Kasumi-1 (cell line): ENCODE measurements at regions not wholly inside any gene's neighbourhood (a gene's known extent, or its start where the extent isn't known, plus 50 kb on each side); places are given as distances from the start of the nearest gene placed in this dataset.

Source experiments
- DNase-seq, 2 experiments: peaks; one replicate each; lab custom pipeline; 2025; lab: John Stamatoyannopoulos, UW

DNA sequence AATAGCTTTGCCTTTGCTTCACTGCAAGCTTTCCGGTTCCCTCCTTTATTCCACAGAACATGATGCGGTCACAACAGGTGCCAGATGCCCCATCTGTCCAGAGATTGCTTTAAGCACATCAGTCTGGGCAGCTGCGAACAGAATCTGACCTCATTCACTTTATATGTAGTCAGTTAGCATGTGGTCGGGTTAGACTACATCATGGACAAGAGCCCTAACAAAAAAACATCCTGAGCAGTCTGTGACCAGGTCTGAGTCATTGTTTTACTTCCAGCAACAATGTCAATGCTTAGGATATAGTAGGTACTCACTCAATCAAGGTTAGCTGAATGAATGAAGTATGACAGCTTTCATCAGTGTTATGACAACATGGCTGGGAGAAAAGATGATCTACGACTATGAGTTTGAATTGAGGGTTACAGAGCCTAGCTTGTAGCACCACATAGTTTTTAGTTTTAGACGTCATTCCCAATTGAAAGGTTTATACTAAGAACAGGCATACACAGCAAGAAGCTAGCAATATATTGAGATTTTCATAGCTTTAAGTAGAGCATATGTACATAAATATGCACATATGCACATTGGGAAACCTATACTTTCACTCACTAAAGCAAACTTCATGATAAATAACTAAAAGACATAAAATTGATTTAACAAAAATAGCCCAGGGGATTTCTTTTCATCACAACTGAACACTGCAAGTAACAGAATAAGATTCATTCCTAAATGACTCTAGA is 64.2 kb upstream of the TMCC3 start:
- DNase-seq, result no peak

DNA sequence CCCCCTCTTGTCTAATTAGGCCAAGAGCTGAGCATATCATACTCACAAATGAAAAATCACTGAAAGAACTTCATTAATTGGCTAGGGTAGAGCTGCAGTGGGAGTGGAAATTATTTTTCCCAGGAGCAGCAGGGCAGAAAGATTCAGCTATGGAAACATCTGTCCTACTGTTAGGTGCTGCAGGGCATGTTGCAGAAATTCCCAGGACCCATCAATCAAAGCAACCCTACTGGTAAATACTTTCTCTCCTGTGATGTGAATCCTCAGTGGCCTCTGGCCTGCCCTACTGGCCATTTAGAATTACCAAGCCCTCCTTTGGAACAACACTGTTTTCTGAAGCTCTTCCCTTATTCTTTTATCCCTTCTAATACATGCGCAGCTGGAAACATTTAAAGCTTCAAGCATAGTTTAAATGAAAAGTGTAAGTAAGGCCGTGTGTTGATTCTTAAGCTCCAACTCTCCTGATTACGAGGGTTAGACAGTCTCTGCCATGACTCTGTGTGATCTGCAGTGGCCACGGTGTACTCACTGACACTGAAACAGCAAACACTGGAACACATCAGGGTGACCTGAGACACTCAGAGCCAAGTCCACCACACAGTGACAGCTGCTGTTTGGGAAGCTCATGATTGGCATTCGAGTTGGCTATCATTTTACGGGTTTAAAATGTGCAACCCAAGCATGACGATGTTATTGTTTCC is 62.6 kb upstream of the TMCC3 start:
- DNase-seq, result no peak

DNA sequence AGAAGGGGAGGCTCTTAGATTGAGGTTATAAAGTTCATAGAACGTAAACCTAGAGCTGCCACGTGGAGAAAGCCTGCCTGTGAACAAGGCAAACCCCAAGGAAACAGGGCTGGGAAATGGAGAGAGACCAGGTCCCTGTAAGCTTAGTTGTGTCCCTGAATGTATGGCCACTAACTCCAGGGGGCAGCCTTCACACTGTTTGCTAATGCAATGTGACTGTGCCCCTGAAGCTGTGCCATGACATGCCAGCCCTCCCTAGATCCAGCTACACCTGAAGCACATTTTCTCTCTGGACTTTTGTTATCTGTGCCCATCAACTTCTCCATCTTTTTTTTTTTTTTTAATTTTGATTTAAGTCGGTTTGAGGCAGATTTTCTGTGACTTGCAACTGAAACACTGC is 60.6 kb upstream of the TMCC3 start:
- DNase-seq, result peak; percentile 56 to 60

DNA sequence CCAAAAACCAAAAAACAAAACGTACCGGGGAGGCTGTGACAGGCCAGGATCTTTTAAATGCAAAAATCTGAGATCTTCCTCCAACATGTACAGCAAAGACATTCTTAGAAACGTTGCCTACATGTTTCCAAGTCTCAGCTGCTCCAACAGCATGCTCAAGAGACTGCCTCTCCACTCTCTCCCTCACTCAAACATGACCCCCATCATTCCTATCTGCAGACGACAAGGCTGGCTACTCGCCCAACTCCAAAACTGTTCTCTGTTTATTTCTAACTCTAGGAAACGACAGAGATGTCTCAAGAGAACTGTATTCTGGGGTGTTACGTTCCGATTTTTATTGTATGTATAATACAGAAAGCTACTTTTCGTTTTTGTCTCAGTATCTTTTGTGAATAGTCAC is 57.5 kb upstream of the TMCC3 start:
- no peak for DNase-seq

DNA sequence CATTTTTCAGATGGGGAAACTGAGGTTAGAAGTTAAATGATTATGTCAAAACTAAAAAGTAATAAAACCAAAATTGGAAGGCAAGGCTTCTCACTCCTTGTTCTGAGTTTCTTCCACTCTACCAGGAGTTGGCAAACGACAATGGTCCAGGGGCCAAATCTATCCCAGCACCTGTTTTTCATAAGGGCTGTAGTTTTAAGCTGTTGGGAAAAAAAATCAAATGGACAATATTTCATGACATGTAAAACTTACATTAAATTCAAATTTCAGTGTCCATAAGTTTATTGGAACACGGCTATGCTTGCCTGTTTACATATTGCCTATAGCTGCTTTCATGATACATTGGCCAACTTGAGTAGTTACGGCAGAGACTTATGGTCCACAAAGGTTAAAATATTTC is 56.7 kb upstream of the TMCC3 start:
- DNase-seq, result no peak

DNA sequence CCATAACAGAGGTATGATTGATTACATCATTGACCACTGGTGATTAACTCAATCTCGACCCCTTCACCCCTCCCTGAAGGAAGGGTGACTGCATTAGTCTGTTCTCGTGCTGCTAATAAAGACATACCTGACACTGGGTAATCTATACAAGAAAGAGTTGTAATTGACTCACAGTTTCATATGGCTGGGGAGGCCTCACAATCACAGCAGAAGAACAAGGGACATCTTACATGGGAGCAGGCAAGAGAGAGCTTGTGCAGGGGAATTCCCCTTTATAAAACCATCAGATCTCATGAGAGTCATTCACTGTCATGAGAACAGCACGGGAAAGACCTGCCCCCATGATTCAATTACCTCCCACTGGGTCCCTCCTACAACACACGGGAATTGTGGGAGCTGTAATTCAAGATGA is 55.9 kb upstream of the TMCC3 start:
- no peak for DNase-seq

DNA sequence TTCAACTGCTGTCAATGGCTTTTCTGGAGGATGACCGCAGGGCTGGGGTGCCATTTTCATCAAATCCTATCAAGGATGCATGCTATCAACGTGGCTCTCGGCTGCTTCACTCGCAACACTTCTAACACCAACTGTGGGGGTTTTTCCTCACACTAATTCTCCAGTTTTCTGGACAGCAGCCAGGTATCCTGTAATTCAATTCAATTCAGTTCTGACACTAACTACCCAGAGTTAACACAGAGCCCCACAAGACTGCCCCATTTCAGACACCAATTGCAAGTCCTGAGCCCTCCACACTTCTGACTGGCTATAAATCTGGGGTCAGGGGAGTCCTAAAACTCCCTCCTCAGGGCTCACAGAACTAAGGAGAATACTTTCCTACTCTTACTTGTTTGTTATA is 55.3 kb upstream of the TMCC3 start:
- no peak for DNase-seq

DNA sequence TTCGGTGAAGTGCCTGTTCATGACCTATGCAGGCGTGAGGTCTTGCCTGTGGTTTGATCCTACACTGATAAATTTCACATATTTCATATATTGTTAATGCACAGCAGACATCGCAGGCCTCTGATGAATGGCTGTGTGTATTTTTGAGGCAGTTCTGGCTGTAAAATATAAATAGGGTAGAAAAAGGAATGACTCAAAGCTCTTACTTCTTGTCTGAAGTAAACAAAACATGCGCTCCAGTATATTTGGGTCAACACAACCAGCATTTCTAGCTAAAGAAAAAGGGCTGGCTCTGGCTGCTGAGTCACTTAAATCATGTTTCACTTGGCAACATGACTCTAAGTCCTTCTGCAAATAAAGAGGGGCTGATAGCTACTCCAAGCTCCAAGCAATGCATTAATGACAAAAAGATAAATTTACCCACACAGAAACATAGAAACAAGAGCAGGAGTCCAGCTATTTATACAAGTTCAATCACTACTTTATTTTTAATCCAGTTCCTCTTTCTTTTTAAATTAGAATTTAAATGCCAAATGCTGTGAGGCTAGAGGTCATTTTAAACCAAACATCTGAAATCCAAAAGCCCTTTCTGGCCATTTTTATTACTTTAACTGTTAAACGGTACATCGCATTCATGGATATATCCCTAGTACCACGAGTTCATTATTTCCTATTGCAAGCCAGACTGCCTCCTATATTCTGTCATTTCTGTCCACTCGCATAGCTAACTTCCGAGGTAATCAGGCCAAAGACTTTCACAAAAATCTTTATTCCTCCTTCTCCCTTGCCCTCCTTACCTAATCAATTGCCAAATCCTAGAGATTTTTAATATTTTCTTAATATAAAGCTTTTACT is 54.3 kb upstream of the TMCC3 start:
- no peak for DNase-seq

DNA sequence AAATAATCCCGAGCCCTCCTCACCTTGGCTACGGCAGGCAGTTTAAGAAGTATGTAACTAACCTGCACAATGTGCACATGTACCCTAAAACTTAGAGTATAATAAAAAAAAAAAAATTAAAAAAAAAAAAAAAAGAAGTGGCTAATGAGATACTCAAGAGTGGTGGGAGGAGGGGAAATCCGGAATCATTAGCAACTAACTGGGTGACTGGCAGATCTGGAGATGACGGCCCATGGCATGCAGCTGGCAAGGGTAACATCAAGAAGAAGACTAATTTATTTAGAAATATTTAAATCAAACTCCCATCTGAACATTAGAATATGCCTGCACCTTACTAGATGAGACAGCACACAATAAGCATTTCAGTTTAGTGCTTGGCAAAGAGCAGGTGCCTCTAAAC is 52.3 kb upstream of the TMCC3 start:
- no peak for DNase-seq

DNA sequence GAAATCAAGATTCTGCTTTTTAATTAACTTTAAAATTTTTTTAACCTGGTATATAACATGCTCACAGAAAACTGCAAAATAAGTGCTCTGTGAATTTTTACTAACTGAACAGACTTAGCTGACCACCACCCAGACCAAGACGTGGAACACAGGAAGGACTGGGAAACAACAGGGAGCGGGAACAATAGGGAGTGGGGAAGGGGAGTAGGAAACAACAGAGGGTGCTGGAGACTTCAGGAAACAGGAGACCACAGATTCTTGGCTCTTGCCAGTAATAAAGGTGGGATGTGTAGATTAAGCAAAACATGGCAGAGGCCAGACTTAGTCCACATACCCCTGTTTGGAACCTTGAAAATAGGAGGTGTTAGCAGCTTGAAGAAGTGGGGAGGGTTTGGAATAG is 51.4 kb upstream of the TMCC3 start:
- DNase-seq, result no peak

DNA sequence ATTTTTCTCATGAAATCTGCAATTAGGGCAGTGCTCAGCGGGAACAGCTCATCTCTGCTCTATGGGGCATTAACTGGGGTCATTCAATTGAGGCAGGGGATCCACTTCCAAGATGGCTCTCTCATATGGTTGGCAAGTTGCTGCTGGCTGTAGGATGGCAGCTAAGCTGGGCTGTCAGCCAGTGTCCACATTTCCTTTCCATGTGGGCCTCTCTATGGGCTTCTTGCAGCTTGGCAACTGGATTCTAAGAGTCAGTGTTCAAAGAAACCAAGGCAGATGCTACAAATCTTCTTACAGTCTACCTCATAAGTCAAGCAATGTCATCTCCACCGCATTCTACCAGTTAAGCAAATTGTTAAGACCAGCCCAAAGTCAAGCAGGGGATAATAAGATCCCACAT is 50.3 kb upstream of the TMCC3 start:
- DNase-seq, result no peak
